ENCODE measurements at regions not wholly inside any gene's neighbourhood (a gene's known extent, or its start where the extent isn't known, plus 50 kb on each side); places are given as distances from the start of the nearest gene placed in this dataset.

GRCh38 chr1:227454686-227455085, 108.7 kb upstream of the ZNF678 start:
- TF ChIP-seq MYC (IDR thresholded peaks at IDR 0.05; ENCODE audit: low read depth, low read length) (no peak), POLR2AphosphoS5 (IDR thresholded peaks at IDR 0.05; ENCODE audit: insufficient read depth, low read depth, low read length) (no peak), POLR2A (IDR thresholded peaks at IDR 0.05; ENCODE audit: low read depth, low read length) (no peak), JUN (IDR thresholded peaks at IDR 0.05; ENCODE audit: borderline replicate concordance, insufficient read depth, insufficient read length, low read depth) (no peak), FOS (IDR thresholded peaks at IDR 0.05; ENCODE audit: borderline replicate concordance, insufficient read depth, low read length) (no peak), MAX (IDR thresholded peaks at IDR 0.05; ENCODE audit: insufficient read depth, insufficient read length) (no peak), GATA2 (IDR thresholded peaks at IDR 0.05; ENCODE audit: insufficient read depth, insufficient read length, low read depth, low read length) (no peak), EZH2 (IDR thresholded peaks at IDR 0.05; ENCODE audit: borderline replicate concordance, low read depth, low read length, severe bottlenecking) (no peak), CTCF (IDR thresholded peaks at IDR 0.05; ENCODE audit: extremely low read depth in 1 of 2, insufficient read depth in 1 of 2, low read depth in 1 of 2, low read length in 2 of 2) (no peak)
- Histone ChIP-seq H3K9me3 (replicated peaks; ENCODE audit: control insufficient read depth, insufficient read depth, low read length) (no peaks in the 10 kb centered on the region), H3K9me1 (replicated peaks; ENCODE audit: control insufficient read depth, extremely low read depth, insufficient read depth, low read length) (no peaks in the 10 kb centered on the region), H3K79me2 (ENCODE audit: control insufficient read depth, insufficient read depth, low read length) (no peaks in the 10 kb centered on the region), H4K20me1 (replicated peaks; ENCODE audit: control insufficient read depth, extremely low read depth, insufficient read depth, low read length) (no peaks in the 10 kb centered on the region), H3K4me1 (ENCODE audit: control insufficient read depth, extremely low read depth, insufficient read depth, low read length) (no peaks in the 10 kb centered on the region), H3K4me2 (ENCODE audit: insufficient read depth, low read length) (no peak overlapping the region), H3K27ac (ENCODE audit: insufficient read depth, low read depth, low read length) (no peak overlapping the region), H2AFZ (ENCODE audit: low read depth, low read length) (no peak overlapping the region), H3K9ac (replicated peaks; ENCODE audit: extremely low read depth, insufficient read depth, low read length) (no peak overlapping the region), H3K27me3 (ENCODE audit: control insufficient read depth in 2 of 2, insufficient read depth in 2 of 2, low read length in 2 of 2) (peaks cover 15 to 24% of the 10 kb centered on the region in 2 experiments), H3K4me3 (replicated peaks in 1 of 3; ENCODE audit: insufficient read depth in 1 of 3, low read depth in 1 of 3, low read length in 3 of 3) (no peak overlapping the region), H3K36me3 (ENCODE audit: control insufficient read depth in 2 of 2, extremely low read depth in 1 of 2, insufficient read depth in 2 of 2, low read length in 2 of 2) (no peaks in the 10 kb centered on the region)
- intact Hi-C loops (cut with micrococcal nuclease): no loop called here
- dilution Hi-C loops (cut with MboI; ENCODE audit: extremely low pct_ligation_motif_present, low sequenced_read_pairs): no loop called here
- DNase-seq (ENCODE audit: low read depth, low spot score) (no peak), FAIRE-seq (no peak)
- BruUV-seq (replicated peaks): no TSS peak
- ChIA-PET POLR2A (no interaction called here), CTCF (no interaction called here)

Data from endothelial cell of umbilical vein (primary cell).